Tibial artery (tissue), 4 donors: ENCODE measurements at regions not wholly inside any gene's neighbourhood (a gene's known extent, or its start where the extent isn't known, plus 50 kb on each side); places are given as distances from the start of the nearest gene placed in this dataset.

ENCODE experiments used
- DNase-seq, 2 donors: peaks; one replicate each; pipeline ENCODE4 v3.0.0-alpha.2; 2019
- H3K27ac ChIP-seq, 2 donors: fragments of 200-600 bp; sonication (generic) in 1 of 2; 1 replicate in 1 of 2; 2 replicates in 1 of 2; pipeline ENCODE4 v1.5.1; 2018 to 2019; ENCODE audit warnings: mild to moderate bottlenecking in 1 of 2
- H3K27me3 ChIP-seq, 2 donors: fragments of 200-600 bp; sonication (generic) in 1 of 2; one replicate each; pipeline versions ENCODE4 v1.5.1 to v1.6.0; 2016 to 2019
- H3K36me3 ChIP-seq, 3 donors: fragments of 200-600 bp; sonication (generic) in 2 of 3; one replicate each; pipeline ENCODE4 v1.5.1; 2016 to 2019; ENCODE audit warnings: mild to moderate bottlenecking in 2 of 3
- H3K4me1 ChIP-seq, 4 donors: fragments of 200-600 bp; sonication (generic) in 2 of 4; 1 replicate in 3 of 4; 2 replicates in 1 of 4; pipeline ENCODE4 v1.5.1; 2016 to 2019
- H3K4me3 ChIP-seq, 2 donors: fragments of 200-600 bp; sonication (generic) in 1 of 2; 1 replicate in 1 of 2; 2 replicates in 1 of 2; pipeline ENCODE4 v1.5.1; 2018 to 2019; ENCODE audit warnings: mild to moderate bottlenecking in 2 of 2
- H3K9me3 ChIP-seq, 3 donors: fragments of 200-600 bp; sonication (generic) in 1 of 3; one replicate each; pipeline ENCODE4 v1.5.1; 2016 to 2019
- CTCF ChIP-seq, 2 experiments: fragments of 200-600 bp in 1 of 2; fragments of 450-650 bp in 1 of 2; IDR thresholded peaks; one replicate each; pipeline ENCODE4 v1.5.1; 2017 to 2019; ENCODE audit warnings: antibody characterized with exemption in 2 of 2, mild to moderate bottlenecking in 1 of 2, moderate library complexity in 1 of 2
- intact Hi-C: fragments of 100-400 bp; cut with DNase I; formaldehyde crosslinking; loops from one replicate; pipeline ENCODE4 v1.15.0; 2023; ENCODE audit warnings: low total_unique reads

GRCh38 chr2:167900435-167901114 is 346.8 kb downstream of the STK39 start:
- Histone ChIP-seq H3K4me1 (no peaks in the 10 kb centered on the region), H3K9me3 (no peaks in the 10 kb centered on the region), H3K36me3 (no peaks in the 10 kb centered on the region), H3K27me3 (no peaks in the 10 kb centered on the region), H3K4me3 (no peak overlapping the region), H3K27ac (no peak overlapping the region)
- intact Hi-C loops, result no loop called here
- no peak for DNase-seq
- TF ChIP-seq CTCF (IDR thresholded peaks at IDR 0.05), result no peak

GRCh38 chr2:167898340-167898739 is 349.1 kb downstream of the STK39 start:
- Histone ChIP-seq H3K4me1 (no peaks in the 10 kb centered on the region), H3K27me3 (no peaks in the 10 kb centered on the region), H3K27ac (no peak overlapping the region), H3K4me3 (no peak overlapping the region), H3K9me3 (no peaks in the 10 kb centered on the region), H3K36me3 (no peaks in the 10 kb centered on the region)
- intact Hi-C loops, result no loop called here
- no peak for TF ChIP-seq CTCF (IDR thresholded peaks at IDR 0.05)
- no peak for DNase-seq

- H3K27me3 ChIP-seq, result no peaks in the 10 kb centered on the region
- TF ChIP-seq CTCF (IDR thresholded peaks at IDR 0.05), result no peak
- intact Hi-C loops, result no loop called here
Observed at GRCh38 chr2:167891841-167892240, 355.6 kb downstream of the STK39 start.

GRCh38 chr2:167890739-167891138 is 356.7 kb downstream of the STK39 start:
- Histone ChIP-seq H3K9me3 (peaks cover 0 to 4% (median 4%) of the 10 kb centered on the region in 3 donors), H3K4me1 (no peaks in the 10 kb centered on the region), H3K4me3 (no peak overlapping the region), H3K27ac (no peak overlapping the region), H3K27me3 (no peaks in the 10 kb centered on the region), H3K36me3 (no peaks in the 10 kb centered on the region)
- intact Hi-C loops, result no loop called here
- no peak for DNase-seq
- TF ChIP-seq CTCF (IDR thresholded peaks at IDR 0.05), result no peak

More at GRCh38 chr2:167891841-167892240, 355.6 kb downstream of the STK39 start:
- Histone ChIP-seq H3K27ac (no peak overlapping the region), H3K4me3 (no peak overlapping the region), H3K36me3 (no peaks in the 10 kb centered on the region), H3K4me1 (no peaks in the 10 kb centered on the region), H3K9me3 (peaks cover 0 to 4% (median 4%) of the 10 kb centered on the region in 3 donors)
- DNase-seq, result no peak

- intact Hi-C loops, result no loop called here
- no peak for TF ChIP-seq CTCF (IDR thresholded peaks at IDR 0.05)
- H3K9me3 ChIP-seq, result no peaks in the 10 kb centered on the region
- H3K27me3 ChIP-seq, result no peaks in the 10 kb centered on the region
- H3K27ac ChIP-seq, result no peak overlapping the region
- H3K4me3 ChIP-seq, result no peak overlapping the region
- H3K4me1 ChIP-seq, result no peaks in the 10 kb centered on the region
- no peaks in the 10 kb centered on the region for H3K36me3 ChIP-seq
- no peak for DNase-seq
Observed at GRCh38 chr2:167880415-167880814, 367.0 kb downstream of the STK39 start.

GRCh38 chr2:167875529-167875928 is 371.9 kb downstream of the STK39 start:
- Histone ChIP-seq H3K4me3 (no peak overlapping the region), H3K27me3 (no peaks in the 10 kb centered on the region), H3K27ac (no peak overlapping the region), H3K4me1 (no peaks in the 10 kb centered on the region), H3K36me3 (no peaks in the 10 kb centered on the region), H3K9me3 (no peaks in the 10 kb centered on the region)
- TF ChIP-seq CTCF (IDR thresholded peaks at IDR 0.05), result no peak
- intact Hi-C loops, result no loop called here
- DNase-seq, result no peak
